Ovary (tissue), 3 donors: ENCODE measurements at regions not wholly inside any gene's neighbourhood (a gene's known extent, or its start where the extent isn't known, plus 50 kb on each side); places are given as distances from the start of the nearest gene placed in this dataset.
"Not testable (repeated sequence)": the region's sequence is repeated elsewhere in the genome, so short reads cannot be mapped to it uniquely, and the experiment has no call there.

Source experiments
- CTCF ChIP-seq, 3 donors: fragments of 450-650 bp in 2 of 3; fragments of 200-600 bp in 1 of 3; IDR thresholded peaks; one replicate each; pipeline versions ENCODE4 v1.5.1 to v1.8.0; 2016 to 2022; ENCODE audit warnings: antibody characterized with exemption in 3 of 3, mild to moderate bottlenecking in 1 of 3
- POLR2A ChIP-seq: fragments of 450-650 bp; IDR thresholded peaks from one replicate; pipeline ENCODE4 v1.6.1; 2017; ENCODE audit warnings: antibody characterized with exemption, mild to moderate bottlenecking, moderate library complexity
- donor health status: DM: no; HTN: no; CAD: no.

GRCh38 chrX:139342594-139342991, 187.9 kb upstream of the F9 start:
- TF ChIP-seq CTCF (IDR thresholded peaks at IDR 0.05); POLR2A: not testable (repeated sequence)
